ENCODE measurements at regions not wholly inside any gene's neighbourhood (a gene's known extent, or its start where the extent isn't known, plus 50 kb on each side); places are given as distances from the start of the nearest gene placed in this dataset.

- no peak for DNase-seq (ENCODE audit: low spot score)
- ChIA-PET CTCF (interaction anchor here (0.6 to 0.7 kb wide), 2 partner anchors 34 to 1111 kb away, joined by 3 read pairs; no protein-coding TSS in a partner anchor), POLR2A (ENCODE audit: low non-redundant PET) (no interaction called here)
- H3K27ac ChIP-seq, result no peak overlapping the region
- no peak for TF ChIP-seq CTCF (conservative IDR thresholded peaks at IDR 0.05; ENCODE audit: low read depth)
Measured at GRCh38 chr5:82334085-82334692, 56.0 kb upstream of the RPS23 start.

- H3K27ac ChIP-seq, result no peak overlapping the region
- POLR2A ChIA-PET (ENCODE audit: low non-redundant PET), result no interaction called here
- no peak for DNase-seq (ENCODE audit: low spot score)
- CTCF ChIA-PET, result interaction anchor here (0.5 to 0.7 kb wide), 3 partner anchors 314 to 1208 kb away, joined by 3 read pairs; no protein-coding TSS in a partner anchor
- TF ChIP-seq CTCF (conservative IDR thresholded peaks at IDR 0.05; ENCODE audit: low read depth), result no peak
Measured at GRCh38 chr5:82332886-82333615, 54.9 kb upstream of the RPS23 start.

DNA sequence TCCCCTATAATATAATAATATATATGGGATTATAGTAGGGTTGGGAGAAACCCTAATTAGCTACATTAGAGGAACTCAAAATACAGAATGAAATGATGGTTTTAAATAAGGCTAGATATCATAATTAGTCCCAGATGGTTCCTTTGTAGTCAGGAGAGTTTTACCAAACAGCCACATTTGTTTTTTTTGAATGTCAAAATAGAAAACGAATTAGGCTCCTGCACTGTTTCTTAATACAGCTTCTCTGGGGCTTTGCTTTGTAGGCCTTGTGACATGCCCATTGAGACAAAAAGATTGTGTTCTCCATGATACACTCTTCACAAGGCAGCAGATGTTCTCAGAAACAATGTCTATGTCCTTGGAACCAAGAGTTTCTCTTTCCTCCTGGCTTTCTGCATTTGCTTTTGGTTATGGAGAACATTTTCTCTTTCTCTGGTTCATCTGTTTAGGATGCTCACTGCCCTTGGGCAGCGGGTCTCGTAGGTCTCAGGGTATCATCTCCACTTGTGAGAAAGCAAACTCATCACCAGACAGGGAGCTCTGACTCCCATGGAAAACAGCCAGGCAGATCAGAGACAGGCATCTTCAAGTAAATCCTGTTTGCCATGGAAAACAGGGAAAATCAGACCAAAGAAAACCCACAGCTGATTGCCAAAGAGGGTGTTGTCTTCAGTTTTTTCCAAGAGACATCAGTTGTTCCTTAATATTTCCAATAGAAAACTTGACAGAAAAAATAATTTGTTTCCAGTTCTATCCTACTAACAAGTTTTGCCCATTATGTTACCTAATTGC lies 54.1 kb upstream of the RPS23 start:
- TF ChIP-seq CTCF (conservative IDR thresholded peaks at IDR 0.05; ENCODE audit: low read depth), result no peak
- no peak for DNase-seq (ENCODE audit: low spot score)
- ChIA-PET POLR2A (ENCODE audit: low non-redundant PET) (no interaction called here), CTCF (interaction anchor here (0.9 kb wide), 1 partner anchor 19 kb away, joined by 3 read pairs; no protein-coding TSS in a partner anchor)
- no peak overlapping the region for H3K27ac ChIP-seq

DNA sequence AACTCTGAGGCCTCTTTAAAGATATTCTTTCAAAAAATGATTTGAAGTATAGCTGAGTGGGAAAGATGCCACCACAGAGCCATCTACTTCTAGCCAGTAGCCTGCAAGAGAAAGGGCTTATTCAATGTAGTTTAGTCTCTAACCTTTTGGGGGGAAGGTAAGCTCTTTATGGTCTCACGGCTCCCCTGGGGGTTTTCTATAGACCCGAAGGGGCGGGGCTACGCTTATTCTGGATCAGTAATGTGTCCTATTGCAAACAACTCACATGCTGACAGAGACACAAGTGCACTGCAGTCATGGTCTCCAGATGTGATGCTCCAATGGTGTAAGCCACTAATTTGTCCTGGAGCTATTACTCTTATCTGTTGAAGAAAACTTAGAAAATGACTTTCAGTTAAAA lies 53.4 kb upstream of the RPS23 start:
- H3K27ac ChIP-seq, result no peak overlapping the region
- DNase-seq (ENCODE audit: low spot score), result no peak
- POLR2A ChIA-PET (ENCODE audit: low non-redundant PET), result no interaction called here
- no peak for TF ChIP-seq CTCF (conservative IDR thresholded peaks at IDR 0.05; ENCODE audit: low read depth)
- CTCF ChIA-PET, result interaction anchor here (0.9 kb wide), 1 partner anchor 20 kb away, joined by 3 read pairs; no protein-coding TSS in a partner anchor

- POLR2A ChIA-PET (ENCODE audit: low non-redundant PET), result no interaction called here
- DNase-seq (ENCODE audit: low spot score), result no peak
- TF ChIP-seq CTCF (conservative IDR thresholded peaks at IDR 0.05; ENCODE audit: low read depth), result no peak
- no peak overlapping the region for H3K27ac ChIP-seq
- CTCF ChIA-PET, result interaction anchor here (0.6 kb wide), 1 partner anchor 18 kb away, joined by 4 read pairs; no protein-coding TSS in a partner anchor
Measured at GRCh38 chr5:82330530-82331270, 52.5 kb upstream of the RPS23 start.

DNA sequence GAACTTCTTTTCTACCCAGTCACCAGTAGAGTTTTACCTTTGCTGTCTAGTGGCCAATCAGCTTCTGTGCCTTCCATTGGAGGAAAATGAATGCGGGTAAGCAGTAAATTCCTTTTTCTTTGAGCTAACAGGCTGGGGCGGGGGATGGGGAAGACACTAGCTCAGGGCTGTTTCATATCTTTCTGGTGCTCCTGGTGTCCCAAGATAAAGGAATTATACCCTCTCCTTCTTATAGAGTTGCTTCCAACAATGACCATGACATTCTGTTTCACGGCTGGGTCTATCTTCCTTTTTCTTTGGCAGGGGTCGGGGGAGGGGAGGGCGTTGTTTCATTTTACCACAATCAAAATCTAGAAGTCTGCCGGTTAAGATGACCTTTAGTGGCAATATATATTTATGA lies 51.2 kb upstream of the RPS23 start:
- no peak overlapping the region for H3K27ac ChIP-seq
- POLR2A ChIA-PET (ENCODE audit: low non-redundant PET), result no interaction called here
- CTCF ChIA-PET, result no interaction called here

More for the DNA sequence above, 51.2 kb upstream of the RPS23 start:
- TF ChIP-seq CTCF (conservative IDR thresholded peaks at IDR 0.05; ENCODE audit: low read depth), result no peak
- DNase-seq (ENCODE audit: low spot score), result no peak
